ENCODE measurements at regions not wholly inside any gene's neighbourhood (a gene's known extent, or its start where the extent isn't known, plus 50 kb on each side); places are given as distances from the start of the nearest gene placed in this dataset.

GRCh38 chr3:152619691-152620090 is 215.2 kb upstream of the P2RY1 start:
- H3K27ac ChIP-seq (ENCODE audit: insufficient read length, low read depth, low read length): no peak overlapping the region
- H3K4ac ChIP-seq (ENCODE audit: low read depth, low read length): no peak overlapping the region
- Mint-ChIP-seq H3K4me3 (no peak overlapping the region), H3K9me3 (no peaks in the 10 kb centered on the region), H3K36me3 (ENCODE audit: insufficient read depth in 1 of 3, low read depth in 3 of 3) (no peaks in the 10 kb centered on the region), H3K27me3 (ENCODE audit: low read depth) (no peaks in the 10 kb centered on the region), H3K27ac (no peak overlapping the region), H3K4me1 (peaks cover 13 to 18% of the 10 kb centered on the region in 2 experiments)
- no peak for DNase-seq
- H3K9ac ChIP-seq (ENCODE audit: extremely low read depth, insufficient read length, low read length): no peak overlapping the region
- no peak overlapping the region for H2BK5ac ChIP-seq (ENCODE audit: insufficient read length, low read length)
- H3K9me3 ChIP-seq (ENCODE audit: control insufficient read depth, low read depth, low read length): no peaks in the 10 kb centered on the region
- H3K18ac ChIP-seq (ENCODE audit: insufficient read length, low read depth, low read length): no peak overlapping the region
- H3K23me2 ChIP-seq (ENCODE audit: insufficient read length, low read depth, low read length, poor library complexity, severe bottlenecking): no peaks in the 10 kb centered on the region
- H3K79me2 ChIP-seq (ENCODE audit: insufficient read depth, low read length): no peaks in the 10 kb centered on the region
- H3K4me2 ChIP-seq (ENCODE audit: insufficient read depth, insufficient read length, low read length): no peak overlapping the region
- H3K4me1 ChIP-seq (ENCODE audit: insufficient read depth, low read length): peaks cover 5% of the 10 kb centered on the region
- H2AFZ ChIP-seq (ENCODE audit: low read length): no peak overlapping the region
- H2BK15ac ChIP-seq (ENCODE audit: low read depth, low read length): no peak overlapping the region
- H3K23ac ChIP-seq (ENCODE audit: insufficient read length, low read depth, low read length): no peak overlapping the region
- WGBS (ENCODE audit: extremely low coverage, insufficient read length, low lambda C conversion rate): no CpG with 5 or more reads among the region's 3 CpGs
- H3K79me1 ChIP-seq (ENCODE audit: insufficient read depth, low read depth, low read length, poor library complexity, severe bottlenecking): no peaks in the 10 kb centered on the region
- H2BK20ac ChIP-seq (ENCODE audit: low read depth, low read length, poor library complexity, severe bottlenecking): no peak overlapping the region
- no peak overlapping the region for H3K14ac ChIP-seq (ENCODE audit: insufficient read depth, low read length)
- no peak for TF ChIP-seq CTCF (conservative IDR thresholded peaks at IDR 0.05)
- no peak overlapping the region for H4K91ac ChIP-seq (ENCODE audit: insufficient read length, low read depth, low read length)
- H4K5ac ChIP-seq (ENCODE audit: insufficient read length, low read depth, low read length): no peak overlapping the region
- no peak overlapping the region for H4K8ac ChIP-seq (replicated peaks; ENCODE audit: insufficient read length, low read depth, low read length)
- no peaks in the 10 kb centered on the region for H3K27me3 ChIP-seq (ENCODE audit: insufficient read depth, low read length)
- H2BK120ac ChIP-seq (ENCODE audit: low read depth, low read length, poor library complexity, severe bottlenecking): no peak overlapping the region
- H2BK12ac ChIP-seq (ENCODE audit: insufficient read length, low read depth, low read length): no peak overlapping the region
- no peaks in the 10 kb centered on the region for H4K20me1 ChIP-seq (ENCODE audit: control insufficient read depth, insufficient read depth, insufficient read length)
- H2AK5ac ChIP-seq (ENCODE audit: insufficient read length, low read length): no peak overlapping the region
- no peak overlapping the region for H3K56ac ChIP-seq (ENCODE audit: insufficient read length, low read depth, low read length)
- H3T11ph ChIP-seq (ENCODE audit: low read length): no peak overlapping the region

Measured in H9 (cell line).